MM.1S (cell line): ENCODE measurements at regions not wholly inside any gene's neighbourhood (a gene's known extent, or its start where the extent isn't known, plus 50 kb on each side); places are given as distances from the start of the nearest gene placed in this dataset.

Experiments
- CTCF ChIP-seq: fragments of 300-600 bp; sonication (generic); IDR thresholded peaks from 2 replicates; pipeline ENCODE4 v1.5.1; 2016; ENCODE audit warnings: antibody characterized with exemption, low read length, mixed read lengths
- EZH2 ChIP-seq: fragments of 300-600 bp; sonication (generic); optimal IDR thresholded peaks from 2 replicates; pipeline ENCODE3; 2017; ENCODE audit warnings: low read depth, mild to moderate bottlenecking, antibody characterized with exemption, low read length, mixed read lengths

GRCh38 chrX:46059316-46059715 lies 485.9 kb downstream of the ZNF674 start:
- TF ChIP-seq CTCF (no peak), EZH2 (no peak)
